SK-N-SH (cell line): ENCODE measurements at regions not wholly inside any gene's neighbourhood (a gene's known extent, or its start where the extent isn't known, plus 50 kb on each side); places are given as distances from the start of the nearest gene placed in this dataset.

ENCODE experiments used
- CTCF ChIA-PET: fragments of 300-600, 350-600 bp; formaldehyde crosslinking; extraction: SDS; loops from one replicate; lab custom pipeline; 2021; lab: Yijun Ruan, JAX
- POLR2A ChIA-PET: fragments of 350-600 bp; sonication (Branson Sonifier 250); formaldehyde crosslinking; extraction: SDS; loops from one replicate; lab custom pipeline; 2020; ENCODE audit warnings: antibody characterized with exemption, inconsistent platforms; lab: Yijun Ruan, JAX
- DNase-seq: peaks from one replicate; pipeline ENCODE4 v3.0.0; 2012
- H2AFZ ChIP-seq: fragments of 200-600 bp; sonication (generic); 2 replicates; pipeline ENCODE4 v1.8.1; 2016; ENCODE audit warnings: antibody characterized with exemption, mild to moderate bottlenecking, low read depth
- H3F3A ChIP-seq: fragments of 200-600 bp; sonication (generic); replicated peaks from 2 replicates; pipeline ENCODE3; 2016; ENCODE audit warnings: antibody characterized with exemption, mild to moderate bottlenecking; ENCODE audit not compliant: insufficient read depth
- H3K27ac ChIP-seq, 2 experiments: fragments of 200-500 bp in 1 of 2; fragments of 200-600 bp in 1 of 2; sonication (Bioruptor generic) in 1 of 2; sonication (generic), shearing (Covaris generic) in 1 of 2; 2 replicates each; pipeline versions ENCODE4 v1.5.1 to v1.6.1; 2014 to 2016; ENCODE audit warnings: low read depth in 2 of 2, inconsistent platforms in 1 of 2, low read length in 1 of 2, mild to moderate bottlenecking in 1 of 2, mixed read lengths in 1 of 2
- H3K27me3 ChIP-seq: fragments of 200-600 bp; sonication (generic), shearing (Covaris generic); 2 replicates; pipeline ENCODE4 v1.6.1; 2016; ENCODE audit warnings: mixed run types; ENCODE audit not compliant: insufficient read depth
- H3K36me3 ChIP-seq, 2 experiments: fragments of 200-500 bp in 1 of 2; fragments of 200-600 bp in 1 of 2; sonication (Bioruptor generic) in 1 of 2; sonication (generic) in 1 of 2; replicated peaks in 1 of 2; 2 replicates each; pipeline versions ENCODE3 to v1.5.1; 2014 to 2016; ENCODE audit warnings: low read length in 1 of 2, mild to moderate bottlenecking in 1 of 2; ENCODE audit not compliant: insufficient read depth in 2 of 2, control insufficient read depth in 1 of 2
- H3K4me1 ChIP-seq, 2 experiments: fragments of 200-500 bp in 1 of 2; fragments of 200-600 bp in 1 of 2; sonication (Bioruptor generic) in 1 of 2; sonication (generic), shearing (Covaris generic) in 1 of 2; 2 replicates each; pipeline versions ENCODE4 v1.5.1 to v1.6.1; 2014 to 2016; ENCODE audit warnings: low read depth in 1 of 2, low read length in 1 of 2, mixed run types in 1 of 2; ENCODE audit not compliant: insufficient read depth in 2 of 2, control insufficient read depth in 1 of 2
- H3K4me2 ChIP-seq: fragments of 200-600 bp; sonication (generic), shearing (Covaris generic); 2 replicates; pipeline ENCODE4 v1.6.1; 2017; ENCODE audit warnings: mixed run types
- H3K4me3 ChIP-seq, 2 experiments: fragments of 200-500 bp in 1 of 2; fragments of 200-600 bp in 1 of 2; sonication (Bioruptor generic) in 1 of 2; sonication (generic), shearing (Covaris generic) in 1 of 2; 2 replicates each; pipeline versions ENCODE4 v1.5.1 to v1.8.1; 2014 to 2016; ENCODE audit warnings: low read depth in 2 of 2, inconsistent platforms in 1 of 2, low read length in 1 of 2, mild to moderate bottlenecking in 1 of 2, mixed read lengths in 1 of 2, moderate library complexity in 1 of 2
- H3K79me2 ChIP-seq: fragments of 200-600 bp; sonication (generic); 2 replicates; pipeline ENCODE4 v1.8.1; 2017; ENCODE audit warnings: mild to moderate bottlenecking; ENCODE audit not compliant: insufficient read depth
- H3K9ac ChIP-seq: fragments of 200-600 bp; sonication (generic); 2 replicates; pipeline ENCODE4 v1.6.1; 2017; ENCODE audit warnings: mixed run types
- H3K9me2 ChIP-seq: fragments of 200-600 bp; sonication (generic); 2 replicates; pipeline ENCODE4 v1.6.1; 2017; ENCODE audit warnings: mixed run types
- H3K9me3 ChIP-seq: fragments of 200-600 bp; sonication (generic); 2 replicates; pipeline ENCODE4 v1.6.1; 2017; ENCODE audit warnings: mixed run types, mild to moderate bottlenecking, moderate library complexity
- H4K20me1 ChIP-seq: fragments of 200-600 bp; sonication (generic); 2 replicates; pipeline ENCODE4 v1.6.1; 2017; ENCODE audit warnings: mild to moderate bottlenecking, mixed run types; ENCODE audit not compliant: insufficient read depth
- CTCF ChIP-seq: fragments of 200-600 bp; sonication (generic); IDR thresholded peaks from 2 replicates; pipeline ENCODE4 v1.6.1; 2017; ENCODE audit warnings: antibody characterized with exemption, mild to moderate bottlenecking, moderate library complexity
- FOSL2 ChIP-seq: IDR thresholded peaks from 2 replicates; pipeline ENCODE4 v1.4.0; 2012; ENCODE audit warnings: low read depth, mild to moderate bottlenecking, moderate library complexity, borderline replicate concordance
- FOXJ3 ChIP-seq: sonication (generic); formaldehyde crosslinking; IDR thresholded peaks from 2 replicates; pipeline ENCODE4 v1.5.1; 2020; ENCODE audit warnings: mild to moderate bottlenecking, missing genetic modification reagents
- JUND ChIP-seq: IDR thresholded peaks from 2 replicates; pipeline ENCODE4 v1.4.0; 2012
- MEF2A ChIP-seq: IDR thresholded peaks from 2 replicates; pipeline ENCODE4 v1.4.0; 2012; ENCODE audit warnings: low read depth, borderline replicate concordance
- MXI1 ChIP-seq: IDR thresholded peaks from 2 replicates; pipeline ENCODE4 v1.6.1; 2012; ENCODE audit warnings: mild to moderate bottlenecking, low read depth, low read length, improper control_type of control experiment
- NRF1 ChIP-seq: IDR thresholded peaks from 2 replicates; pipeline ENCODE4 v1.6.1; 2012; ENCODE audit warnings: low read depth, mild to moderate bottlenecking, low read length
- POLR2AphosphoS5 ChIP-seq: IDR thresholded peaks from 2 replicates; pipeline ENCODE4 v1.6.1; 2012; ENCODE audit warnings: low read depth, low read length
- REST ChIP-seq: IDR thresholded peaks from 2 replicates; pipeline ENCODE4 v1.6.1; 2012; ENCODE audit warnings: mild to moderate bottlenecking, low read depth, low read length, moderate library complexity
- RFX5 ChIP-seq: IDR thresholded peaks from 2 replicates; pipeline ENCODE4 v1.6.1; 2012; ENCODE audit warnings: mild to moderate bottlenecking, improper control_type of control experiment, low read length
- SMC3 ChIP-seq: IDR thresholded peaks from 2 replicates; pipeline ENCODE4 v1.6.1; 2012; ENCODE audit warnings: low read depth, low read length, improper control_type of control experiment
- TAF1 ChIP-seq: IDR thresholded peaks from 2 replicates; pipeline ENCODE4 v1.6.1; 2012; ENCODE audit warnings: low read depth, mild to moderate bottlenecking, low read length, moderate library complexity, borderline replicate concordance
- TCF12 ChIP-seq: IDR thresholded peaks from 2 replicates; pipeline ENCODE4 v1.4.0; 2012
- YY1 ChIP-seq: IDR thresholded peaks from 2 replicates; pipeline ENCODE4 v1.4.0; 2012; ENCODE audit warnings: low read depth, mild to moderate bottlenecking
- WGBS: methylation state at CpG from one replicate; pipeline ENCODE4 v1.1.6; 2017; ENCODE audit warnings: low lambda C conversion rate; 5-methylcytosine and 5-hydroxymethylcytosine counted together
- TF ChIP-seq, protein P1 (sequence below): IDR thresholded peaks from 2 replicates; pipeline ENCODE4 v1.4.0; 2012; ENCODE audit warnings: low read depth, borderline replicate concordance

- POLR2A ChIA-PET, result no interaction called here
- H3K4me1 ChIP-seq, result no peaks in the 10 kb centered on the region
- no peak overlapping the region for H3K4me3 ChIP-seq
- H3K9me2 ChIP-seq, result no peaks in the 10 kb centered on the region
- no peak for DNase-seq
- TF ChIP-seq TAF1 (no peak), SMC3 (no peak), POLR2AphosphoS5 (no peak), CTCF (no peak), JUND (no peak), TCF12 (no peak), NRF1 (no peak), FOSL2 (no peak), REST (no peak), MEF2A (no peak), YY1 (no peak), RFX5 (no peak)
- H3K9me3 ChIP-seq, result no peaks in the 10 kb centered on the region
- CTCF ChIA-PET, result no interaction called here
- no peak overlapping the region for H3K9ac ChIP-seq
- peaks cover 13% of the 10 kb centered on the region; the same call in 1 of the 2 replicates for H3K27me3 ChIP-seq
- H3K27ac ChIP-seq, result no peak overlapping the region
- no peak overlapping the region for H2AFZ ChIP-seq
- H4K20me1 ChIP-seq, result no peaks in the 10 kb centered on the region
- H3K36me3 ChIP-seq, result no peaks in the 10 kb centered on the region
- no peak overlapping the region for H3K4me2 ChIP-seq
- WGBS, result 2% methylated on average over 10 of the region's 12 CpGs
- no peaks in the 10 kb centered on the region for H3F3A ChIP-seq
- no peaks in the 10 kb centered on the region for H3K79me2 ChIP-seq
Observed at GRCh38 chr5:2329741-2330140, 421.7 kb downstream of the IRX2 start.

GRCh38 chr5:2326601-2327000, 424.9 kb downstream of the IRX2 start:
- WGBS, result 0% methylated on average over 1 of the region's 1 CpG

More at GRCh38 chr5:2326601-2327000, 424.9 kb downstream of the IRX2 start:
- H2AFZ ChIP-seq, result no peak overlapping the region
- no peaks in the 10 kb centered on the region for H3K9me2 ChIP-seq
- H3K4me1 ChIP-seq, result no peaks in the 10 kb centered on the region
- POLR2A ChIA-PET, result no interaction called here
- CTCF ChIA-PET, result no interaction called here
- no peak overlapping the region for H3K4me2 ChIP-seq
- H3K79me2 ChIP-seq, result no peaks in the 10 kb centered on the region
- H4K20me1 ChIP-seq, result no peaks in the 10 kb centered on the region
- no peak overlapping the region for H3K27ac ChIP-seq
- no peak overlapping the region for H3K4me3 ChIP-seq
- H3K36me3 ChIP-seq, result no peaks in the 10 kb centered on the region
- H3K9me3 ChIP-seq, result no peaks in the 10 kb centered on the region
- DNase-seq, result no peak
- TF ChIP-seq RFX5 (no peak), FOSL2 (no peak), NRF1 (no peak), FOXJ3 (CRISPR knock-in tag) (no peak), MXI1 (no peak)
- TF ChIP-seq, protein P1, sequence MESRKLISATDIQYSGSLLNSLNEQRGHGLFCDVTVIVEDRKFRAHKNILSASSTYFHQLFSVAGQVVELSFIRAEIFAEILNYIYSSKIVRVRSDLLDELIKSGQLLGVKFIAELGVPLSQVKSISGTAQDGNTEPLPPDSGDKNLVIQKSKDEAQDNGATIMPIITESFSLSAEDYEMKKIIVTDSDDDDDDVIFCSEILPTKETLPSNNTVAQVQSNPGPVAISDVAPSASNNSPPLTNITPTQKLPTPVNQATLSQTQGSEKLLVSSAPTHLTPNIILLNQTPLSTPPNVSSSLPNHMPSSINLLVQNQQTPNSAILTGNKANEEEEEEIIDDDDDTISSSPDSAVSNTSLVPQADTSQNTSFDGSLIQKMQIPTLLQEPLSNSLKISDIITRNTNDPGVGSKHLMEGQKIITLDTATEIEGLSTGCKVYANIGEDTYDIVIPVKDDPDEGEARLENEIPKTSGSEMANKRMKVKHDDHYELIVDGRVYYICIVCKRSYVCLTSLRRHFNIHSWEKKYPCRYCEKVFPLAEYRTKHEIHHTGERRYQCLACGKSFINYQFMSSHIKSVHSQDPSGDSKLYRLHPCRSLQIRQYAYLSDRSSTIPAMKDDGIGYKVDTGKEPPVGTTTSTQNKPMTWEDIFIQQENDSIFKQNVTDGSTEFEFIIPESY, result no peak
- no peak overlapping the region for H3K9ac ChIP-seq
- H3K27me3 ChIP-seq, result no peaks in the 10 kb centered on the region; the same call in 1 of the 2 replicates
- no peaks in the 10 kb centered on the region for H3F3A ChIP-seq
